T-cell (primary cell): ENCODE measurements at regions not wholly inside any gene's neighbourhood (a gene's known extent, or its start where the extent isn't known, plus 50 kb on each side); places are given as distances from the start of the nearest gene placed in this dataset.
A peak's percentile ranks its signal among the peaks of the same experiment; 100 is the strongest.

Experiments
- ATAC-seq, 4 experiments: fragments of 200-7000 bp in 3 of 4; fragments of 150-1000 bp in 1 of 4; cut with Tn5 transposase; replicated peaks in 1 of 4; 1 replicate in 3 of 4; 2 replicates in 1 of 4; pipeline ENCODE4 v1.10.0; 2021; ENCODE audit warnings: moderate library complexity in 3 of 4, mild to moderate bottlenecking in 2 of 4, moderate number of reproducible peaks in 1 of 4
- CTCF ChIA-PET, 2 donors: fragments of 300-600 bp; sonication (Branson Sonifier 250); formaldehyde crosslinking; loops; one replicate each; lab custom pipeline; 2022; ENCODE audit warnings: antibody characterized with exemption in 2 of 2; lab: Charles Lee
- POLR2A ChIA-PET, 2 donors: fragments of 300-600 bp; sonication (Branson Sonifier 250); formaldehyde crosslinking; loops; one replicate each; lab custom pipeline; 2022; ENCODE audit warnings: antibody characterized with exemption in 2 of 2; lab: Charles Lee
- DNase-seq, 35 experiments: peaks; one replicate each; pipeline versions ENCODE4 v3.0.0 to v3.0.0-alpha.2; 2013 to 2023
- H3K27ac ChIP-seq: one replicate; pipeline ENCODE4 v1.5.1; 2013; ENCODE audit warnings: low read length
- H3K27me3 ChIP-seq, 2 experiments: replicated peaks in 1 of 2; 1 replicate in 1 of 2; 2 replicates in 1 of 2; pipeline versions ENCODE4 v1.6.1 to v1.7.0; 2013; ENCODE audit warnings: low read length in 1 of 2, mixed read lengths in 1 of 2; ENCODE audit not compliant: control insufficient read depth in 2 of 2, insufficient read depth in 2 of 2; ENCODE audit errors: extremely low read depth in 1 of 2
- H3K36me3 ChIP-seq, 2 donors: 1 replicate in 1 of 2; 2 replicates in 1 of 2; pipeline versions ENCODE4 v1.6.1 to v1.7.0; 2013; ENCODE audit warnings: low read length in 1 of 2; ENCODE audit not compliant: control insufficient read depth in 2 of 2, insufficient read depth in 1 of 2; ENCODE audit errors: extremely low read depth in 1 of 2
- H3K4me1 ChIP-seq, 2 experiments: 1 replicate in 1 of 2; 2 replicates in 1 of 2; pipeline versions ENCODE4 v1.6.1 to v1.7.0; 2013; ENCODE audit warnings: low read length in 2 of 2, mixed read lengths in 1 of 2; ENCODE audit not compliant: insufficient read depth in 2 of 2, control insufficient read depth in 1 of 2; ENCODE audit errors: extremely low read depth in 1 of 2
- H3K4me3 ChIP-seq, 2 donors: 1 replicate in 1 of 2; 2 replicates in 1 of 2; pipeline versions ENCODE4 v1.5.1 to v1.7.0; 2013; ENCODE audit warnings: mild to moderate bottlenecking in 2 of 2, low read length in 1 of 2, moderate library complexity in 1 of 2; ENCODE audit not compliant: control insufficient read depth in 1 of 2; ENCODE audit errors: extremely low read depth in 1 of 2
- H3K9me3 ChIP-seq: 2 replicates; pipeline ENCODE4 v1.7.0; 2013
- H3K27ac Mint-ChIP-seq, 2 donors: one replicate each; pipeline ENCODE4 v1.8.0; 2020 to 2021; ENCODE audit warnings: mild to moderate bottlenecking in 2 of 2, mixed read lengths in 2 of 2
- H3K27me3 Mint-ChIP-seq, 2 donors: one replicate each; pipeline ENCODE4 v1.8.0; 2021 to 2022; ENCODE audit warnings: mixed read lengths in 2 of 2
- H3K36me3 Mint-ChIP-seq: one replicate; pipeline ENCODE4 v1.8.0; 2021; ENCODE audit warnings: mixed read lengths
- H3K4me1 Mint-ChIP-seq, 3 donors: one replicate each; pipeline ENCODE4 v1.8.0; 2020 to 2022; ENCODE audit warnings: mixed read lengths in 3 of 3, mild to moderate bottlenecking in 1 of 3
- H3K4me3 Mint-ChIP-seq, 3 donors: one replicate each; pipeline ENCODE4 v1.8.0; 2020 to 2022; ENCODE audit warnings: mild to moderate bottlenecking in 3 of 3, mixed read lengths in 3 of 3, moderate library complexity in 3 of 3
- H3K9me3 Mint-ChIP-seq, 3 donors: one replicate each; pipeline ENCODE4 v1.8.0; 2020 to 2022; ENCODE audit warnings: mixed read lengths in 3 of 3
- WGBS: methylation state at CpG from one replicate; pipeline ENCODE4 v1.1.5; 2013; ENCODE audit warnings: missing lambda C conversion rate; ENCODE audit not compliant: insufficient coverage; 5-methylcytosine and 5-hydroxymethylcytosine counted together

- no peak overlapping the region for H3K27ac Mint-ChIP-seq
- no peaks in the 10 kb centered on the region for H3K36me3 ChIP-seq
- POLR2A ChIA-PET = no interaction called here
- H3K9me3 Mint-ChIP-seq = peaks cover 0 to 8% (median 3%) of the 10 kb centered on the region in 3 donors
- H3K36me3 Mint-ChIP-seq = no peaks in the 10 kb centered on the region
- no peaks in the 10 kb centered on the region for H3K4me1 Mint-ChIP-seq
- peaks cover 0 to 12% of the 10 kb centered on the region in 2 experiments for H3K27me3 ChIP-seq
- no peaks in the 10 kb centered on the region for H3K4me1 ChIP-seq
- ATAC-seq = no peak
- peaks cover 20 to 21% of the 10 kb centered on the region in 2 donors for H3K27me3 Mint-ChIP-seq
- no peak overlapping the region for H3K4me3 Mint-ChIP-seq
- no peak for DNase-seq
- CTCF ChIA-PET = no interaction called here
- no peak overlapping the region for H3K4me3 ChIP-seq
- no peaks in the 10 kb centered on the region for H3K9me3 ChIP-seq
- no peak overlapping the region for H3K27ac ChIP-seq
These were observed 83.0 kb upstream of the GJB5 start for GRCh38 chr1:34671887-34672286.

- H3K36me3 Mint-ChIP-seq = no peaks in the 10 kb centered on the region
- Histone ChIP-seq H3K9me3 (no peaks in the 10 kb centered on the region), H3K36me3 (no peaks in the 10 kb centered on the region), H3K4me1 (no peaks in the 10 kb centered on the region), H3K27ac (no peak overlapping the region), H3K4me3 (no peak overlapping the region), H3K27me3 (peaks cover 0 to 3% of the 10 kb centered on the region in 2 experiments)
- CTCF ChIA-PET = no interaction called here
- no CpG with 5 or more reads among the region's 2 CpGs for WGBS
- no peaks in the 10 kb centered on the region for H3K9me3 Mint-ChIP-seq
- DNase-seq (peak in 23 of 35 experiments; percentile 2 to 43 (median 11)), ATAC-seq (peak in 1 of 4 experiments; percentile 47)
- POLR2A ChIA-PET = no interaction called here
- peaks cover 22 to 33% of the 10 kb centered on the region in 2 donors for H3K27me3 Mint-ChIP-seq
- H3K4me1 Mint-ChIP-seq = peaks cover 7 to 11% (median 9%) of the 10 kb centered on the region in 3 donors
- H3K4me3 Mint-ChIP-seq = no peak overlapping the region
- no peak overlapping the region for H3K27ac Mint-ChIP-seq
These were observed 73.1 kb upstream of the GJB5 start for GRCh38 chr1:34681480-34682451.

- H3K9me3 ChIP-seq = no peaks in the 10 kb centered on the region
- no peak overlapping the region for H3K4me3 ChIP-seq
- H3K27me3 ChIP-seq = peaks cover 0 to 3% of the 10 kb centered on the region in 2 experiments
- CTCF ChIA-PET = no interaction called here
- Mint-ChIP-seq H3K4me1 (peaks cover 7 to 11% (median 9%) of the 10 kb centered on the region in 3 donors), H3K36me3 (no peaks in the 10 kb centered on the region), H3K27me3 (peaks cover 17 to 29% of the 10 kb centered on the region in 2 donors), H3K4me3 (no peak overlapping the region), H3K27ac (no peak overlapping the region), H3K9me3 (no peaks in the 10 kb centered on the region)
- no peaks in the 10 kb centered on the region for H3K36me3 ChIP-seq
- no peak for DNase-seq
- POLR2A ChIA-PET = no interaction called here
- H3K27ac ChIP-seq = no peak overlapping the region
- WGBS = 100% methylated on average over 2 of the region's 5 CpGs
- H3K4me1 ChIP-seq = no peaks in the 10 kb centered on the region
- ATAC-seq = no peak
These were observed 72.2 kb upstream of the GJB5 start for GRCh38 chr1:34682452-34683223.

- no peaks in the 10 kb centered on the region for H3K36me3 ChIP-seq
- H3K4me3 Mint-ChIP-seq = no peak overlapping the region
- ChIA-PET POLR2A (no interaction called here), CTCF (no interaction called here)
- DNase-seq (no peak), ATAC-seq (no peak)
- peaks cover 18 to 25% of the 10 kb centered on the region in 2 donors for H3K27me3 Mint-ChIP-seq
- no peaks in the 10 kb centered on the region for H3K9me3 ChIP-seq
- H3K9me3 Mint-ChIP-seq = no peaks in the 10 kb centered on the region
- no peaks in the 10 kb centered on the region for H3K36me3 Mint-ChIP-seq
- no peak overlapping the region for H3K27ac Mint-ChIP-seq
- 49% methylated on average over 3 of the region's 3 CpGs for WGBS
- H3K4me1 ChIP-seq = no peaks in the 10 kb centered on the region
- no peak overlapping the region for H3K4me3 ChIP-seq
- peaks cover 0 to 10% of the 10 kb centered on the region in 2 experiments for H3K27me3 ChIP-seq
- no peak overlapping the region for H3K27ac ChIP-seq
- peaks cover 7 to 11% (median 9%) of the 10 kb centered on the region in 3 donors for H3K4me1 Mint-ChIP-seq
These were observed 71.2 kb upstream of the GJB5 start for GRCh38 chr1:34683616-34684015.

GRCh38 chr1:34684266-34684665, 70.6 kb upstream of the GJB5 start:
- Mint-ChIP-seq H3K4me1 (peaks cover 7 to 11% (median 9%) of the 10 kb centered on the region in 3 donors), H3K4me3 (peak overlapping the region in 1 of 3 donors; percentile 32), H3K27me3 (peaks cover 11 to 18% of the 10 kb centered on the region in 2 donors), H3K9me3 (no peaks in the 10 kb centered on the region), H3K36me3 (no peaks in the 10 kb centered on the region), H3K27ac (no peak overlapping the region)
- H3K36me3 ChIP-seq = no peaks in the 10 kb centered on the region
- H3K4me3 ChIP-seq = no peak overlapping the region
- POLR2A ChIA-PET = no interaction called here
- H3K27ac ChIP-seq = no peak overlapping the region
- WGBS = 3% methylated on average over 3 of the region's 5 CpGs
- no peaks in the 10 kb centered on the region for H3K4me1 ChIP-seq
- peak in 2 of 4 experiments; percentile 45 to 52 for ATAC-seq
- CTCF ChIA-PET = no interaction called here
- H3K9me3 ChIP-seq = no peaks in the 10 kb centered on the region
- DNase-seq = no peak
- H3K27me3 ChIP-seq = peaks cover 0 to 10% of the 10 kb centered on the region in 2 experiments

GRCh38 chr1:34685225-34685624, 69.6 kb upstream of the GJB5 start:
- 50% methylated on average over 1 of the region's 2 CpGs for WGBS
- H3K27me3 Mint-ChIP-seq = peaks cover 14 to 23% of the 10 kb centered on the region in 2 donors
- ChIA-PET CTCF (interaction anchor here in 1 of 2 donors (0.6 kb wide), 1 partner anchor 1509 kb away, joined by 4 read pairs; no protein-coding TSS in a partner anchor), POLR2A (no interaction called here)
- DNase-seq (no peak), ATAC-seq (no peak)
- H3K36me3 Mint-ChIP-seq = no peaks in the 10 kb centered on the region
- no peaks in the 10 kb centered on the region for H3K36me3 ChIP-seq
- no peaks in the 10 kb centered on the region for H3K4me1 ChIP-seq
- H3K4me3 ChIP-seq = no peak overlapping the region
- H3K9me3 Mint-ChIP-seq = no peaks in the 10 kb centered on the region
- no peak overlapping the region for H3K27ac Mint-ChIP-seq
- no peak overlapping the region for H3K4me3 Mint-ChIP-seq
- H3K9me3 ChIP-seq = no peaks in the 10 kb centered on the region
- no peak overlapping the region for H3K27ac ChIP-seq
- H3K27me3 ChIP-seq = peaks cover 0 to 10% of the 10 kb centered on the region in 2 experiments
- H3K4me1 Mint-ChIP-seq = peaks cover 7 to 11% (median 9%) of the 10 kb centered on the region in 3 donors
